ENCODE measurements at regions not wholly inside any gene's neighbourhood (a gene's known extent, or its start where the extent isn't known, plus 50 kb on each side); places are given as distances from the start of the nearest gene placed in this dataset.

DNA sequence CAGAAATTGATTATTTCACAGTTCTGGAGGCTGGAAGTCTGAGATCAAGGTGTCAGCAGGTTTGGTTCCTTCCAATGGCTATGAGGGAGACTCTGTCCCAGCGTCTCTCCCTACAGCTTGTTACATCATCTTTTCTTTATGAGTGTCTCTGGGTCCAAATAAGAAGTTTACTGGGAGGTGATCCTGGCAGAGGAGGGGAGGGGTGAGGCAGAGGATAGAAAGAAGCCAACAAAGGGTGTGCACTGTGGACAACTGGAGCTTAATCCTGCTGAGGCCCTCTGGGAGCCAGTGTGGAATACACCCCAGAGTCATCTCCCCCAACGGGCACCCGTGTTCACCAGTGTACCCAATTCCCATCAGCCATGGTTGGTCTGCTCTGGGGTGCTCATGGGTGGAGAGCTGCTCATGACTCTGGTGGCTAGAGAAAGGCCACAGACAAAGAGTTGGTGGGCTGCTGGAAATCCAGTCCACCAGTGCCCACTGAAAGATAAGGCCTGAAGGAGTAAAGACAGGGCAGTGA is 57.5 kb upstream of the CTLA4 start:
- no peak for DNase-seq (ENCODE audit: low read depth in 1 of 2, low spot score in 1 of 2)
- Histone ChIP-seq H3K4me3 (replicated peaks; ENCODE audit: insufficient read depth, low read length) (no peak overlapping the region), H3K27me3 (ENCODE audit: insufficient read depth, poor library complexity, severe bottlenecking) (no peaks in the 10 kb centered on the region), H3K27ac (replicated peaks) (no peak overlapping the region)
- TF ChIP-seq, protein P1, sequence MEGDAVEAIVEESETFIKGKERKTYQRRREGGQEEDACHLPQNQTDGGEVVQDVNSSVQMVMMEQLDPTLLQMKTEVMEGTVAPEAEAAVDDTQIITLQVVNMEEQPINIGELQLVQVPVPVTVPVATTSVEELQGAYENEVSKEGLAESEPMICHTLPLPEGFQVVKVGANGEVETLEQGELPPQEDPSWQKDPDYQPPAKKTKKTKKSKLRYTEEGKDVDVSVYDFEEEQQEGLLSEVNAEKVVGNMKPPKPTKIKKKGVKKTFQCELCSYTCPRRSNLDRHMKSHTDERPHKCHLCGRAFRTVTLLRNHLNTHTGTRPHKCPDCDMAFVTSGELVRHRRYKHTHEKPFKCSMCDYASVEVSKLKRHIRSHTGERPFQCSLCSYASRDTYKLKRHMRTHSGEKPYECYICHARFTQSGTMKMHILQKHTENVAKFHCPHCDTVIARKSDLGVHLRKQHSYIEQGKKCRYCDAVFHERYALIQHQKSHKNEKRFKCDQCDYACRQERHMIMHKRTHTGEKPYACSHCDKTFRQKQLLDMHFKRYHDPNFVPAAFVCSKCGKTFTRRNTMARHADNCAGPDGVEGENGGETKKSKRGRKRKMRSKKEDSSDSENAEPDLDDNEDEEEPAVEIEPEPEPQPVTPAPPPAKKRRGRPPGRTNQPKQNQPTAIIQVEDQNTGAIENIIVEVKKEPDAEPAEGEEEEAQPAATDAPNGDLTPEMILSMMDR (IDR thresholded peaks at IDR 0.05; ENCODE audit: insufficient read depth, low read length): no peak
- TF ChIP-seq GABPA (IDR thresholded peaks at IDR 0.05; ENCODE audit: low read depth) (no peak), SPI1 (IDR thresholded peaks at IDR 0.05; ENCODE audit: borderline replicate concordance, low read depth) (no peak)
- TF ChIP-seq, protein P2, sequence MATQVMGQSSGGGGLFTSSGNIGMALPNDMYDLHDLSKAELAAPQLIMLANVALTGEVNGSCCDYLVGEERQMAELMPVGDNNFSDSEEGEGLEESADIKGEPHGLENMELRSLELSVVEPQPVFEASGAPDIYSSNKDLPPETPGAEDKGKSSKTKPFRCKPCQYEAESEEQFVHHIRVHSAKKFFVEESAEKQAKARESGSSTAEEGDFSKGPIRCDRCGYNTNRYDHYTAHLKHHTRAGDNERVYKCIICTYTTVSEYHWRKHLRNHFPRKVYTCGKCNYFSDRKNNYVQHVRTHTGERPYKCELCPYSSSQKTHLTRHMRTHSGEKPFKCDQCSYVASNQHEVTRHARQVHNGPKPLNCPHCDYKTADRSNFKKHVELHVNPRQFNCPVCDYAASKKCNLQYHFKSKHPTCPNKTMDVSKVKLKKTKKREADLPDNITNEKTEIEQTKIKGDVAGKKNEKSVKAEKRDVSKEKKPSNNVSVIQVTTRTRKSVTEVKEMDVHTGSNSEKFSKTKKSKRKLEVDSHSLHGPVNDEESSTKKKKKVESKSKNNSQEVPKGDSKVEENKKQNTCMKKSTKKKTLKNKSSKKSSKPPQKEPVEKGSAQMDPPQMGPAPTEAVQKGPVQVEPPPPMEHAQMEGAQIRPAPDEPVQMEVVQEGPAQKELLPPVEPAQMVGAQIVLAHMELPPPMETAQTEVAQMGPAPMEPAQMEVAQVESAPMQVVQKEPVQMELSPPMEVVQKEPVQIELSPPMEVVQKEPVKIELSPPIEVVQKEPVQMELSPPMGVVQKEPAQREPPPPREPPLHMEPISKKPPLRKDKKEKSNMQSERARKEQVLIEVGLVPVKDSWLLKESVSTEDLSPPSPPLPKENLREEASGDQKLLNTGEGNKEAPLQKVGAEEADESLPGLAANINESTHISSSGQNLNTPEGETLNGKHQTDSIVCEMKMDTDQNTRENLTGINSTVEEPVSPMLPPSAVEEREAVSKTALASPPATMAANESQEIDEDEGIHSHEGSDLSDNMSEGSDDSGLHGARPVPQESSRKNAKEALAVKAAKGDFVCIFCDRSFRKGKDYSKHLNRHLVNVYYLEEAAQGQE (IDR thresholded peaks at IDR 0.05; ENCODE audit: insufficient replicate concordance, low read depth): no peak

DNA sequence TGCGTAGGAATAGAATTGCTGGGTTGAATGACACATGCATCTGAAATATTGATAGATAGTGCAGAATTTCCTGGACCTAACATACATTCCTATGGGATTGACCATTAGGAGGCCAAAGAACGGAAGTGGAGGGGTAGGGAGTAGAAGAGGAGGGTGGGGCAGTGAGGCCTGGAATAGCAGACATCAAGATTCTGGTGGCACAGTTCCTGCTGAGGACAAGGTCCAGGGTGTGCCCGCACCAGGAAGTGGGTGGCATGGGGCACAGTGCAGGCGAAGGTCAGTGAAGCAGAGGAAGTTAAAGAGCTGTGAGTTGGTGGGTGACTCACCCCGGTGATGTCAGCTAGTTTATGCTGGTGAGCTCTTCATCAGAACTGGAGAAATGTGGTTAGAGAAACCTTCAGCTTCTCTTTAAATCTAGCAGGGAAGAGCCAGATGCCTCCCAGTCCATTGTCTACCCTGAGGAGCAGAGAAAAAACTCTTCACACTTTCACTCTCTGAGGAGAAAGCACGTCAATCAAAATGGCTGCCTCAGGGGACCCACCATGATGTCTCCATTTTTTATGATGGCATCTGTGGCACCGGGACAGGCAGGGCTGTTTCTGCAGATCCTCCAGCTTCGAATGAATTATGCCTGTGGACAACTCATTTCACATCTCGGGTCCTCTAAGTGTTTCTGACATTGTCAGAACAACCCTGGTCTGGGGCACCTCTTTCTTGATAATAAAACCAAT is 55.9 kb upstream of the CTLA4 start:
- Histone ChIP-seq H3K27ac (replicated peaks) (no peak overlapping the region), H3K27me3 (ENCODE audit: insufficient read depth, poor library complexity, severe bottlenecking) (no peaks in the 10 kb centered on the region), H3K4me3 (replicated peaks; ENCODE audit: insufficient read depth, low read length) (no peak overlapping the region)
- DNase-seq (ENCODE audit: low read depth in 1 of 2, low spot score in 1 of 2): peak; percentile 77 to 79
- peak; percentile 52; the same call in 1 of the 2 replicates for TF ChIP-seq SPI1 (IDR thresholded peaks at IDR 0.05; ENCODE audit: borderline replicate concordance, low read depth)
- 0 out of 2 replicates have a peak, but pooled peaks have one; percentile 35 for TF ChIP-seq POLR2AphosphoS5 (IDR thresholded peaks at IDR 0.05; ENCODE audit: low read depth)
- no peak for TF ChIP-seq GABPA (IDR thresholded peaks at IDR 0.05; ENCODE audit: low read depth)
- TF ChIP-seq, protein P1 (IDR thresholded peaks at IDR 0.05; ENCODE audit: insufficient read depth, low read length): no peak

DNA sequence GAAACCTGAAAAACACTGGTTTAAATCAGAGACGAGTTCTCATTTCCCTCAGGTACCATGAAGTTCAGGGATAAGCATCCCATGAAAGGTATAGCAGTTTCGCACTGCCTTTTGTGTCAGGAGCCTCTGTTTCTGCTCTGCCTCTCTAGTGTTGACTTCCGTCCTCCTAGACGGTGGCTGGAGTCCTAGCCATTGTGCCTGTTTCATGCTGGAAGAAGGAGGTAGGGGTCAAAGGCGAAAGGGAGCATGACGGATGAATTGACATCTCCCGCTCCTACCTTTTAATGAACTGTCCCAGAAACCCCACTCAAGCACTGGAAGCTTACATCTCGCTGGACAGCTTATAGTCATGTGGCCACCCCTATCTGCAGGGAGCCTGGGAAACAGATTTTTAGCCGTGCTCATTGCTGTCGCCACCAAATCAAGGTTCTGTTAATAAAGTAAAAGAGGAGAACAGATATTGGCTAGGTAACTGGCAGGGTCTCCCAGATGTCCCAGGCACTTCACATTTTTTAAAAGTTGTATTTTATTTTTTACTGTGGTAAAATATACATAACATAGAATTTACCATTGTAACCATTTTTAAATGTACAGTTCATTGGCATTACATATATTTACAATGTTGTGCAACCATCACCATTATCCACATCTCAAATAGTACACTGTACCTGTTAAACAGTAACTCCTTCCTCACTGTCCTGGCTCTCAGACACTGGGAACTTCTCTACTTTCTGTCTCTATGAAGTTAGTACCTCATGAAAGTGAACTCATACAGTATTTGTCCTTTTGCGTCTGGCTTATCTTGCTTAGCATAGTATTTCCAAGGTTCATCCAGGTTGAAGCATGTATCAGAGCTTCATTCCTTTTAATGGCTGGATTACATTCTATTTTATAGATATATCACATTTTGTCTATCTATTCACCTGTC is 55.0 kb upstream of the CTLA4 start:
- no peak overlapping the region for H3K27ac ChIP-seq (replicated peaks)
- TF ChIP-seq POLR2AphosphoS5 (IDR thresholded peaks at IDR 0.05; ENCODE audit: low read depth) (no peak), GABPA (IDR thresholded peaks at IDR 0.05; ENCODE audit: low read depth) (no peak), SPI1 (IDR thresholded peaks at IDR 0.05; ENCODE audit: borderline replicate concordance, low read depth) (no peak)
- TF ChIP-seq, protein P1 (IDR thresholded peaks at IDR 0.05; ENCODE audit: insufficient read depth, low read length): no peak
- TF ChIP-seq, protein P2 (IDR thresholded peaks at IDR 0.05; ENCODE audit: insufficient replicate concordance, low read depth): no peak
- H3K4me3 ChIP-seq (replicated peaks; ENCODE audit: insufficient read depth, low read length): no peak overlapping the region
- H3K27me3 ChIP-seq (ENCODE audit: insufficient read depth, poor library complexity, severe bottlenecking): no peaks in the 10 kb centered on the region
- no peak for DNase-seq (ENCODE audit: low read depth in 1 of 2, low spot score in 1 of 2)

All from HL-60 (cell line).